Transverse colon (tissue), 4 donors: ENCODE measurements at regions not wholly inside any gene's neighbourhood (a gene's known extent, or its start where the extent isn't known, plus 50 kb on each side); places are given as distances from the start of the nearest gene placed in this dataset.

Experiments used
- EP300 ChIP-seq: sonication (generic); formaldehyde crosslinking; IDR thresholded peaks from one replicate; pipeline ENCODE4 v1.6.1; 2017; ENCODE audit warnings: antibody characterized with exemption, low read depth
- POLR2A ChIP-seq: fragments of 450-650 bp; IDR thresholded peaks from one replicate; pipeline ENCODE4 v1.6.1; 2016; ENCODE audit warnings: antibody characterized with exemption, mild to moderate bottlenecking, moderate library complexity
- POLR2AphosphoS5 ChIP-seq, 3 donors: sonication (generic); formaldehyde crosslinking; IDR thresholded peaks; one replicate each; pipeline ENCODE4 v1.6.1; 2016; ENCODE audit warnings: antibody characterized with exemption in 3 of 3
- TF ChIP-seq, protein P1 (sequence below), 5 experiments: fragments of 200-600 bp in 3 of 5; fragments of 450-650 bp in 2 of 5; sonication (generic) in 3 of 5; IDR thresholded peaks; 1 replicate in 2 of 5; 2 replicates in 3 of 5; pipeline ENCODE4 v1.5.1; 2016 to 2017; ENCODE audit warnings: antibody characterized with exemption in 5 of 5, inconsistent platforms in 3 of 5, mild to moderate bottlenecking in 2 of 5, moderate library complexity in 1 of 5

DNA sequence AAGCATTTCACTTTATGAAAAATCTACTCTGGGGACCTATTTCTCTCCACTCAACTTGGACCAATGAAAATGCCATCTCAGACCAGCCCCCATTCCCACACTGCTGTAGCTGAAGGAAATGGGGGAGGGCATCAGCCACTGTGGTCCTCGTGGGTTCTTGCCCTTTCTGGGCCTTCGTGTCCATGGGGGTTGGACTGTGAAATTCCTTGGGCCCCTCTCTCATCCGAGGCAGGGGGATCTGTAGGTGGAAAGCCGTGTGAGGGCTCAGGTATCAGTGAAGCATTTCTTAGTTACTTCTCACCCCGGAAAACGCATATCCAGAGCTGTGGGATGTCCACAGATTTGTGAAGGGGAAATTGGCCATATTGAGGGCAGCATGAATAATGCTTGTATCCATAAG lies 147.9 kb downstream of the CDC5L start:
- TF ChIP-seq, protein P1, sequence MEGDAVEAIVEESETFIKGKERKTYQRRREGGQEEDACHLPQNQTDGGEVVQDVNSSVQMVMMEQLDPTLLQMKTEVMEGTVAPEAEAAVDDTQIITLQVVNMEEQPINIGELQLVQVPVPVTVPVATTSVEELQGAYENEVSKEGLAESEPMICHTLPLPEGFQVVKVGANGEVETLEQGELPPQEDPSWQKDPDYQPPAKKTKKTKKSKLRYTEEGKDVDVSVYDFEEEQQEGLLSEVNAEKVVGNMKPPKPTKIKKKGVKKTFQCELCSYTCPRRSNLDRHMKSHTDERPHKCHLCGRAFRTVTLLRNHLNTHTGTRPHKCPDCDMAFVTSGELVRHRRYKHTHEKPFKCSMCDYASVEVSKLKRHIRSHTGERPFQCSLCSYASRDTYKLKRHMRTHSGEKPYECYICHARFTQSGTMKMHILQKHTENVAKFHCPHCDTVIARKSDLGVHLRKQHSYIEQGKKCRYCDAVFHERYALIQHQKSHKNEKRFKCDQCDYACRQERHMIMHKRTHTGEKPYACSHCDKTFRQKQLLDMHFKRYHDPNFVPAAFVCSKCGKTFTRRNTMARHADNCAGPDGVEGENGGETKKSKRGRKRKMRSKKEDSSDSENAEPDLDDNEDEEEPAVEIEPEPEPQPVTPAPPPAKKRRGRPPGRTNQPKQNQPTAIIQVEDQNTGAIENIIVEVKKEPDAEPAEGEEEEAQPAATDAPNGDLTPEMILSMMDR (IDR thresholded peaks at IDR 0.05) = no peak
- TF ChIP-seq POLR2AphosphoS5 (IDR thresholded peaks at IDR 0.05) = no peak
- TF ChIP-seq POLR2A = no peak
- no peak for TF ChIP-seq EP300
